Vagina (tissue), 2 donors: ENCODE measurements at regions not wholly inside any gene's neighbourhood (a gene's known extent, or its start where the extent isn't known, plus 50 kb on each side); places are given as distances from the start of the nearest gene placed in this dataset.

Source experiments
- CTCF ChIP-seq, 3 experiments: fragments of 450-650 bp in 2 of 3; fragments of 200-600 bp in 1 of 3; sonication (generic) in 1 of 3; IDR thresholded peaks; one replicate each; pipeline ENCODE4 v1.5.1; 2017 to 2019; ENCODE audit warnings: antibody characterized with exemption in 3 of 3, mild to moderate bottlenecking in 2 of 3, moderate library complexity in 2 of 3
- POLR2AphosphoS5 ChIP-seq, 2 donors: sonication (generic); formaldehyde crosslinking; IDR thresholded peaks; one replicate each; pipeline ENCODE4 v1.9.0; 2017; ENCODE audit warnings: antibody characterized with exemption in 2 of 2, mild to moderate bottlenecking in 2 of 2, low read depth in 1 of 2; ENCODE audit not compliant: insufficient read depth in 1 of 2

- TF ChIP-seq CTCF (IDR thresholded peaks at IDR 0.05) (no peak), POLR2AphosphoS5 (IDR thresholded peaks at IDR 0.05; ENCODE audit: insufficient read depth in 1 of 2, low read depth in 1 of 2) (no peak)
These were observed 154.6 kb upstream of the TRPC6 start for GRCh38 chr11:101738452-101738851.
